ENCODE measurements at regions not wholly inside any gene's neighbourhood (a gene's known extent, or its start where the extent isn't known, plus 50 kb on each side); places are given as distances from the start of the nearest gene placed in this dataset.

- TF ChIP-seq CTCF (conservative IDR thresholded peaks at IDR 0.05; ENCODE audit: low read length) (no peak), EZH2phosphoT487 (IDR thresholded peaks at IDR 0.05; ENCODE audit: borderline replicate concordance, low read depth, low read length) (no peak)
Observed at GRCh38 chr5:9691261-9691660, 61.1 kb upstream of the TAS2R1 start.
